B cell (primary cell): ENCODE measurements at regions not wholly inside any gene's neighbourhood (a gene's known extent, or its start where the extent isn't known, plus 50 kb on each side); places are given as distances from the start of the nearest gene placed in this dataset. TPM values are rescaled to one million over a fixed set of nuclear protein-coding genes. Genes with fewer than 3 reads are reported as not detected.

Experiments used
- ATAC-seq: fragments of 200-7000 bp; cut with Tn5 transposase; one replicate; pipeline ENCODE4 v1.10.0; 2021; ENCODE audit warnings: low read depth, mild to moderate bottlenecking, moderate number of reproducible peaks, moderate library complexity
- CTCF ChIA-PET: fragments of 350-600 bp; sonication (Branson Sonifier 250); formaldehyde crosslinking; loops from one replicate; lab custom pipeline; 2021; ENCODE audit warnings: antibody characterized with exemption, inconsistent platforms; lab: Charles Lee
- POLR2A ChIA-PET: fragments of 350-600 bp; sonication (Branson Sonifier 250); formaldehyde crosslinking; loops from one replicate; lab custom pipeline; 2021; ENCODE audit warnings: antibody characterized with exemption; lab: Charles Lee
- DNase-seq: peaks from one replicate; pipeline ENCODE4 v3.0.0; 2013
- H2AFZ ChIP-seq: 2 replicates; pipeline ENCODE4 v1.6.1; 2012; ENCODE audit warnings: mild to moderate bottlenecking, low read depth, low read length; ENCODE audit not compliant: insufficient read depth, poor library complexity, severe bottlenecking
- H3K27ac ChIP-seq, 2 donors: 1 replicate in 1 of 2; 2 replicates in 1 of 2; pipeline ENCODE4 v1.5.1; 2012 to 2013; ENCODE audit warnings: low read length in 2 of 2, mild to moderate bottlenecking in 2 of 2, moderate library complexity in 1 of 2
- H3K27me3 ChIP-seq, 4 experiments: fragments of 200-600 bp in 1 of 4; sonication (generic) in 1 of 4; replicated peaks in 1 of 4; 1 replicate in 2 of 4; 2 replicates in 2 of 4; pipeline versions ENCODE4 v1.6.1 to v1.7.0; 2013 to 2016; ENCODE audit warnings: low read length in 3 of 4, mild to moderate bottlenecking in 2 of 4, mixed read lengths in 1 of 4, moderate library complexity in 1 of 4; ENCODE audit not compliant: insufficient read depth in 4 of 4, control insufficient read depth in 3 of 4; ENCODE audit errors: control extremely low read depth in 1 of 4
- H3K36me3 ChIP-seq, 2 experiments: replicated peaks in 1 of 2; 1 replicate in 1 of 2; 2 replicates in 1 of 2; pipeline versions ENCODE4 v1.6.1 to v1.7.1; 2013; ENCODE audit warnings: low read length in 1 of 2; ENCODE audit not compliant: insufficient read depth in 2 of 2, control insufficient read depth in 1 of 2; ENCODE audit errors: control extremely low read depth in 1 of 2, extremely low read depth in 1 of 2
- H3K4me1 ChIP-seq, 2 donors: fragments of 200-600 bp in 1 of 2; sonication (generic) in 1 of 2; 1 replicate in 1 of 2; 2 replicates in 1 of 2; pipeline versions ENCODE4 v1.5.1 to v1.6.1; 2013 to 2017; ENCODE audit warnings: low read length in 2 of 2; ENCODE audit not compliant: control insufficient read depth in 2 of 2, insufficient read depth in 2 of 2
- H3K4me2 ChIP-seq: replicated peaks from 2 replicates; pipeline ENCODE3; 2012; ENCODE audit warnings: mild to moderate bottlenecking, low read depth, low read length; ENCODE audit not compliant: poor library complexity, severe bottlenecking
- H3K4me3 ChIP-seq, 5 experiments: fragments of 200-600 bp in 1 of 5; sonication (generic) in 1 of 5; 1 replicate in 3 of 5; 2 replicates in 2 of 5; pipeline versions ENCODE4 v1.5.1 to v1.7.0; 2011 to 2016; ENCODE audit warnings: low read length in 4 of 5, mild to moderate bottlenecking in 4 of 5, low read depth in 2 of 5, control low read depth in 1 of 5, moderate library complexity in 1 of 5; ENCODE audit not compliant: insufficient read depth in 1 of 5; ENCODE audit errors: control extremely low read depth in 1 of 5, extremely low read depth in 1 of 5
- H3K79me2 ChIP-seq: fragments of 200-600 bp; sonication (generic); one replicate; pipeline ENCODE4 v1.6.0; 2016; ENCODE audit warnings: low read length; ENCODE audit not compliant: control insufficient read depth, insufficient read depth
- H3K9ac ChIP-seq: fragments of 200-600 bp; sonication (generic); 2 replicates; pipeline ENCODE4 v1.6.1; 2017; ENCODE audit warnings: mild to moderate bottlenecking, low read length, moderate library complexity
- H3K9me3 ChIP-seq, 3 donors: one replicate each; pipeline versions ENCODE4 v1.6.1 to v1.7.1; 2013; ENCODE audit warnings: low read length in 2 of 3; ENCODE audit not compliant: control insufficient read depth in 2 of 3, insufficient read depth in 1 of 3; ENCODE audit errors: control extremely low read depth in 1 of 3
- H4K20me1 ChIP-seq: 2 replicates; pipeline ENCODE4 v1.6.0; 2012; ENCODE audit warnings: mild to moderate bottlenecking, low read length; ENCODE audit not compliant: insufficient read depth, control insufficient read depth, poor library complexity, severe bottlenecking
- H3K27ac Mint-ChIP-seq: one replicate; pipeline ENCODE4 v1.8.0; 2021; ENCODE audit warnings: mixed read lengths
- H3K27me3 Mint-ChIP-seq: one replicate; pipeline ENCODE4 v1.8.0; 2021; ENCODE audit warnings: mixed read lengths
- H3K4me1 Mint-ChIP-seq: one replicate; pipeline ENCODE4 v1.8.0; 2021; ENCODE audit warnings: mixed read lengths
- H3K4me3 Mint-ChIP-seq: one replicate; pipeline ENCODE4 v1.8.0; 2021; ENCODE audit warnings: mixed read lengths
- H3K9me3 Mint-ChIP-seq: one replicate; pipeline ENCODE4 v1.8.0; 2022; ENCODE audit warnings: mixed read lengths; ENCODE audit not compliant: insufficient read depth
- CTCF ChIP-seq: fragments of 200-600 bp; IDR thresholded peaks from one replicate; pipeline ENCODE4 v1.8.0; 2022; ENCODE audit warnings: antibody characterized with exemption, mild to moderate bottlenecking
- EZH2 ChIP-seq: IDR thresholded peaks from 2 replicates; pipeline ENCODE4 v1.6.1; 2012; ENCODE audit warnings: borderline replicate concordance, low read depth, mild to moderate bottlenecking, moderate library complexity, low read length; ENCODE audit not compliant: insufficient read depth, poor library complexity, severe bottlenecking
- WGBS: methylation state at CpG from one replicate; pipeline ENCODE4 v1.1.5; 2013; ENCODE audit warnings: missing lambda C conversion rate; ENCODE audit not compliant: insufficient coverage; 5-methylcytosine and 5-hydroxymethylcytosine counted together
- intact Hi-C: fragments of 100-400 bp; cut with micrococcal nuclease; formaldehyde crosslinking; loops from one replicate; pipeline ENCODE4 v1.10.0; 2022
- small RNA-seq: library from RNA; depleted of rRNA; stranded (forward); fragments of <200 nt; gene quantifications from one replicate; pipeline ENCODE3, GENCODE V24; 2012; ENCODE audit warnings: low replicate concordance, low read depth; ENCODE audit not compliant: insufficient read length

GRCh38 chr14:71863766-71864165 lies 68.5 kb upstream of the RGS6 start:
- CTCF ChIA-PET = no interaction called here
- WGBS = 89% methylated on average over 2 of the region's 3 CpGs
- no peak for TF ChIP-seq CTCF
- TF ChIP-seq EZH2 = no peak

More at GRCh38 chr14:71863766-71864165, 68.5 kb upstream of the RGS6 start:
- Histone ChIP-seq H3K4me1 (no peaks in the 10 kb centered on the region), H3K4me2 (no peak overlapping the region), H4K20me1 (no peaks in the 10 kb centered on the region), H3K4me3 (no peak overlapping the region), H3K27ac (no peak overlapping the region), H2AFZ (no peak overlapping the region), H3K9me3 (no peaks in the 10 kb centered on the region), H3K36me3 (no peaks in the 10 kb centered on the region), H3K27me3 (no peaks in the 10 kb centered on the region), H3K79me2 (no peaks in the 10 kb centered on the region), H3K9ac (no peak overlapping the region)
- Mint-ChIP-seq H3K27ac (no peak overlapping the region), H3K9me3 (peaks cover 8% of the 10 kb centered on the region), H3K4me1 (no peaks in the 10 kb centered on the region), H3K27me3 (peaks cover 26% of the 10 kb centered on the region), H3K4me3 (no peak overlapping the region)
- ATAC-seq (no peak), DNase-seq (no peak)
- POLR2A ChIA-PET = no interaction called here
- intact Hi-C loops = no loop called here

Small RNAs in the stretch of these regions (small RNA-seq; reads per million reads assigned to genes)
- gene RN7SL683P (not detected), gene SNORD56B (not detected)
